NT2/D1 (cell line): ENCODE measurements at regions not wholly inside any gene's neighbourhood (a gene's known extent, or its start where the extent isn't known, plus 50 kb on each side); places are given as distances from the start of the nearest gene placed in this dataset.

ENCODE experiments used
- SUZ12 ChIP-seq: IDR thresholded peaks from 2 replicates; pipeline ENCODE4 v1.6.1; 2011; ENCODE audit not compliant: insufficient read length, insufficient read depth; ENCODE audit errors: extremely low read depth
- YY1 ChIP-seq: IDR thresholded peaks from 2 replicates; pipeline ENCODE4 v1.6.1; 2011; ENCODE audit not compliant: insufficient read length, insufficient read depth
- ZNF274 ChIP-seq: IDR thresholded peaks from 2 replicates; pipeline ENCODE4 v1.6.1; 2011; ENCODE audit warnings: mild to moderate bottlenecking, low read depth, low read length

GRCh38 chr17:69856946-69857345 lies 218.1 kb upstream of the KCNJ16 start:
- no peak for TF ChIP-seq YY1
- TF ChIP-seq ZNF274: no peak
- TF ChIP-seq SUZ12: no peak
